Endothelial cell of umbilical vein (primary cell): ENCODE measurements at regions not wholly inside any gene's neighbourhood (a gene's known extent, or its start where the extent isn't known, plus 50 kb on each side); places are given as distances from the start of the nearest gene placed in this dataset.

Experiments
- BruUV-seq: library from RNA; stranded (reverse); fragments of 400-500 nt; replicated peaks from 2 replicates; lab custom pipeline; 2021; lab: Mats Ljungman, UMichigan
- CTCF ChIA-PET: fragments of 300-600, 350-600 bp; sonication (Branson Sonifier 250); formaldehyde crosslinking; loops from one replicate; lab custom pipeline; 2021; ENCODE audit warnings: antibody characterized with exemption, inconsistent platforms; lab: Charles Lee
- POLR2A ChIA-PET: fragments of 300-600, 350-600 bp; sonication (Branson Sonifier 250); formaldehyde crosslinking; loops from one replicate; lab custom pipeline; 2021; ENCODE audit warnings: antibody characterized with exemption, inconsistent platforms; lab: Charles Lee
- DNase-seq: peaks from one replicate; pipeline ENCODE4 v3.0.0-alpha.2; 2011; ENCODE audit warnings: low read depth, low spot score
- FAIRE-seq: peaks from 2 replicates; lab custom pipeline; 2011; peaks lifted over from hg19 to GRCh38; lab: Jason Lieb, UNC
- H2AFZ ChIP-seq: 2 replicates; pipeline ENCODE4 v1.6.0; 2012; ENCODE audit warnings: low read depth, low read length, control low read depth, inconsistent platforms
- H3K27ac ChIP-seq: 2 replicates; pipeline ENCODE4 v1.5.1; 2011; ENCODE audit warnings: low read depth, mild to moderate bottlenecking, control low read depth, low read length, moderate library complexity; ENCODE audit not compliant: insufficient read depth
- H3K27me3 ChIP-seq, 2 experiments: 2 replicates each; pipeline versions ENCODE4 v1.6.0 to v1.6.1; 2011; ENCODE audit warnings: low read length in 2 of 2, mixed read lengths in 1 of 2; ENCODE audit not compliant: control insufficient read depth in 2 of 2, insufficient read depth in 2 of 2
- H3K36me3 ChIP-seq, 2 experiments: 2 replicates in 1 of 2; 3 replicates in 1 of 2; pipeline ENCODE4 v1.5.1; 2011; ENCODE audit warnings: low read length in 2 of 2, mild to moderate bottlenecking in 1 of 2, moderate library complexity in 1 of 2; ENCODE audit not compliant: control insufficient read depth in 2 of 2, insufficient read depth in 2 of 2; ENCODE audit errors: extremely low read depth in 1 of 2
- H3K4me1 ChIP-seq: 3 replicates; pipeline ENCODE4 v1.5.1; 2011; ENCODE audit warnings: mild to moderate bottlenecking, low read length; ENCODE audit not compliant: control insufficient read depth, insufficient read depth; ENCODE audit errors: extremely low read depth
- H3K4me2 ChIP-seq: 2 replicates; pipeline ENCODE4 v1.6.1; 2011; ENCODE audit warnings: low read length, control low read depth, mixed read lengths; ENCODE audit not compliant: insufficient read depth
- H3K4me3 ChIP-seq, 3 experiments: fragments of 200-600 bp in 1 of 3; sonication (generic), shearing (Covaris generic) in 1 of 3; replicated peaks in 1 of 3; 2 replicates each; pipeline ENCODE4 v1.5.1; 2011 to 2016; ENCODE audit warnings: control low read depth in 3 of 3, low read length in 3 of 3, mild to moderate bottlenecking in 2 of 3, inconsistent platforms in 1 of 3, low read depth in 1 of 3, moderate library complexity in 1 of 3; ENCODE audit not compliant: insufficient read depth in 1 of 3
- H3K79me2 ChIP-seq: 2 replicates; pipeline ENCODE4 v1.6.0; 2012; ENCODE audit warnings: low read length, inconsistent platforms; ENCODE audit not compliant: control insufficient read depth, insufficient read depth
- H3K9ac ChIP-seq: replicated peaks from 2 replicates; pipeline ENCODE3; 2011; ENCODE audit warnings: low read length, control low read depth; ENCODE audit not compliant: insufficient read depth; ENCODE audit errors: extremely low read depth
- H3K9me1 ChIP-seq: replicated peaks from 3 replicates; pipeline ENCODE4 v1.6.0; 2011; ENCODE audit warnings: mild to moderate bottlenecking, low read length; ENCODE audit not compliant: control insufficient read depth, insufficient read depth; ENCODE audit errors: extremely low read depth
- H3K9me3 ChIP-seq: replicated peaks from 2 replicates; pipeline ENCODE4 v1.5.1; 2012; ENCODE audit warnings: low read length, inconsistent platforms; ENCODE audit not compliant: control insufficient read depth, insufficient read depth
- H4K20me1 ChIP-seq: replicated peaks from 2 replicates; pipeline ENCODE3; 2011; ENCODE audit warnings: mild to moderate bottlenecking, low read length; ENCODE audit not compliant: control insufficient read depth, insufficient read depth; ENCODE audit errors: extremely low read depth
- CTCF ChIP-seq, 2 donors: IDR thresholded peaks; 1 replicate in 1 of 2; 2 replicates in 1 of 2; pipeline ENCODE4 v1.5.1; 2011; ENCODE audit warnings: low read length in 2 of 2, mild to moderate bottlenecking in 2 of 2, moderate library complexity in 2 of 2, control low read depth in 1 of 2, inconsistent platforms in 1 of 2, low read depth in 1 of 2; ENCODE audit not compliant: insufficient read depth in 1 of 2; ENCODE audit errors: extremely low read depth in 1 of 2
- EZH2 ChIP-seq: IDR thresholded peaks from 2 replicates; pipeline ENCODE4 v1.6.1; 2012; ENCODE audit warnings: borderline replicate concordance, low read depth, mild to moderate bottlenecking, moderate library complexity, low read length, inconsistent platforms; ENCODE audit not compliant: severe bottlenecking
- FOS ChIP-seq: IDR thresholded peaks from 2 replicates; pipeline ENCODE4 v1.6.1; 2011; ENCODE audit warnings: mild to moderate bottlenecking, low read length, moderate library complexity, borderline replicate concordance; ENCODE audit not compliant: insufficient read depth
- GATA2 ChIP-seq: IDR thresholded peaks from 2 replicates; pipeline ENCODE4 v1.7.0; 2011; ENCODE audit warnings: low read depth, mild to moderate bottlenecking, moderate library complexity, mixed read lengths, low read length; ENCODE audit not compliant: insufficient read length, insufficient read depth
- JUN ChIP-seq: IDR thresholded peaks from 2 replicates; pipeline ENCODE4 v1.6.1; 2011; ENCODE audit warnings: borderline replicate concordance, low read depth; ENCODE audit not compliant: insufficient read length, insufficient read depth
- MAX ChIP-seq: IDR thresholded peaks from 2 replicates; pipeline ENCODE4 v1.6.1; 2011; ENCODE audit not compliant: insufficient read depth, insufficient read length
- MYC ChIP-seq: IDR thresholded peaks from one replicate; pipeline ENCODE4 v1.6.1; 2011; ENCODE audit warnings: mild to moderate bottlenecking, low read depth, low read length
- POLR2A ChIP-seq: IDR thresholded peaks from 2 replicates; pipeline ENCODE4 v1.6.1; 2012; ENCODE audit warnings: low read depth, mild to moderate bottlenecking, control low read depth, low read length
- POLR2AphosphoS5 ChIP-seq: IDR thresholded peaks from 2 replicates; pipeline ENCODE4 v1.6.1; 2012; ENCODE audit warnings: low read depth, mild to moderate bottlenecking, control low read depth, low read length, moderate library complexity; ENCODE audit not compliant: insufficient read depth
- dilution Hi-C: fragments of 300-500 bp; cut with MboI; formaldehyde crosslinking; loops from one replicate; pipeline ENCODE4 v1.15.0; 2019; ENCODE audit warnings: low sequenced_read_pairs; ENCODE audit not compliant: extremely low pct_ligation_motif_present
- intact Hi-C: fragments of 100-400 bp; cut with micrococcal nuclease; formaldehyde crosslinking; loops from one replicate; pipeline ENCODE4 v1.10.0; 2022

GRCh38 chr4:182177166-182177565 is 66.0 kb upstream of the TENM3 start:
- dilution Hi-C loops (no loop called here), intact Hi-C loops (no loop called here)
- Histone ChIP-seq H3K9me1 (no peaks in the 10 kb centered on the region), H3K27me3 (no peaks in the 10 kb centered on the region), H4K20me1 (no peaks in the 10 kb centered on the region), H3K79me2 (no peaks in the 10 kb centered on the region), H3K9me3 (no peaks in the 10 kb centered on the region), H3K4me2 (no peak overlapping the region), H3K36me3 (no peaks in the 10 kb centered on the region), H3K27ac (no peak overlapping the region), H3K4me1 (no peaks in the 10 kb centered on the region), H3K4me3 (no peak overlapping the region), H2AFZ (no peak overlapping the region), H3K9ac (no peak overlapping the region)
- FAIRE-seq: no peak
- TF ChIP-seq JUN: no peak
- no peak for TF ChIP-seq CTCF (IDR thresholded peaks at IDR 0.05; ENCODE audit: extremely low read depth in 1 of 2, insufficient read depth in 1 of 2, low read depth in 1 of 2, low read length in 2 of 2)
- no peak for TF ChIP-seq POLR2A
- no peak for TF ChIP-seq POLR2AphosphoS5
- TF ChIP-seq MAX: no peak
- POLR2A ChIA-PET: no interaction called here
- DNase-seq: no peak
- BruUV-seq: no TSS peak
- CTCF ChIA-PET: no interaction called here

GRCh38 chr4:182179105-182179504 is 64.1 kb upstream of the TENM3 start:
- no peak for DNase-seq
- Histone ChIP-seq H3K4me2 (no peak overlapping the region), H3K36me3 (no peaks in the 10 kb centered on the region), H3K27ac (no peak overlapping the region), H3K9me1 (no peaks in the 10 kb centered on the region), H3K4me1 (no peaks in the 10 kb centered on the region), H3K9ac (no peak overlapping the region), H4K20me1 (no peaks in the 10 kb centered on the region), H3K4me3 (no peak overlapping the region), H3K27me3 (no peaks in the 10 kb centered on the region), H3K79me2 (no peaks in the 10 kb centered on the region), H2AFZ (no peak overlapping the region), H3K9me3 (no peaks in the 10 kb centered on the region)
- CTCF ChIA-PET: no interaction called here
- dilution Hi-C loops: no loop called here
- TF ChIP-seq FOS (no peak), MAX (no peak), EZH2 (no peak), CTCF (IDR thresholded peaks at IDR 0.05; ENCODE audit: extremely low read depth in 1 of 2, insufficient read depth in 1 of 2, low read depth in 1 of 2, low read length in 2 of 2) (no peak), JUN (no peak), MYC (no peak), POLR2A (no peak), POLR2AphosphoS5 (no peak), GATA2 (no peak)
- intact Hi-C loops: no loop called here
- no peak for FAIRE-seq
- POLR2A ChIA-PET: no interaction called here
- BruUV-seq: no TSS peak
